ENCODE measurements at regions not wholly inside any gene's neighbourhood (a gene's known extent, or its start where the extent isn't known, plus 50 kb on each side); places are given as distances from the start of the nearest gene placed in this dataset.

- no peak for DNase-seq
- H3K27me3 ChIP-seq (replicated peaks; ENCODE audit: control insufficient read depth, insufficient read depth, low read length, poor library complexity, severe bottlenecking), result no peaks in the 10 kb centered on the region
- no peaks in the 10 kb centered on the region for H3K36me3 ChIP-seq (ENCODE audit: control insufficient read depth, insufficient read depth, low read length)
- no peaks in the 10 kb centered on the region for H3K4me1 ChIP-seq (ENCODE audit: control insufficient read depth, insufficient read depth, low read length, poor library complexity, severe bottlenecking)
- no peak overlapping the region for H3K4me3 ChIP-seq (ENCODE audit: insufficient read depth, low read depth, low read length, poor library complexity, severe bottlenecking)
- H3K27ac ChIP-seq (ENCODE audit: insufficient read depth, low read length, poor library complexity, severe bottlenecking), result no peak overlapping the region
- no peaks in the 10 kb centered on the region for H3K9me3 ChIP-seq (ENCODE audit: control insufficient read depth, low read length)
Measured at GRCh38 chr11:129605815-129606214, 209.8 kb upstream of the TMEM45B start.

GRCh38 chr11:129608711-129609110 lies 206.9 kb upstream of the TMEM45B start:
- no peak for DNase-seq
- Histone ChIP-seq H3K4me1 (ENCODE audit: control insufficient read depth, insufficient read depth, low read length, poor library complexity, severe bottlenecking) (no peaks in the 10 kb centered on the region), H3K4me3 (ENCODE audit: insufficient read depth, low read depth, low read length, poor library complexity, severe bottlenecking) (no peak overlapping the region), H3K27ac (ENCODE audit: insufficient read depth, low read length, poor library complexity, severe bottlenecking) (no peak overlapping the region), H3K9me3 (ENCODE audit: control insufficient read depth, low read length) (no peaks in the 10 kb centered on the region), H3K36me3 (ENCODE audit: control insufficient read depth, insufficient read depth, low read length) (no peaks in the 10 kb centered on the region), H3K27me3 (replicated peaks; ENCODE audit: control insufficient read depth, insufficient read depth, low read length, poor library complexity, severe bottlenecking) (no peaks in the 10 kb centered on the region)

- Histone ChIP-seq H3K9me3 (ENCODE audit: control insufficient read depth, low read length) (no peaks in the 10 kb centered on the region), H3K27me3 (replicated peaks; ENCODE audit: control insufficient read depth, insufficient read depth, low read length, poor library complexity, severe bottlenecking) (no peaks in the 10 kb centered on the region), H3K27ac (ENCODE audit: insufficient read depth, low read length, poor library complexity, severe bottlenecking) (no peak overlapping the region), H3K36me3 (ENCODE audit: control insufficient read depth, insufficient read depth, low read length) (no peaks in the 10 kb centered on the region), H3K4me1 (ENCODE audit: control insufficient read depth, insufficient read depth, low read length, poor library complexity, severe bottlenecking) (no peaks in the 10 kb centered on the region), H3K4me3 (ENCODE audit: insufficient read depth, low read depth, low read length, poor library complexity, severe bottlenecking) (no peak overlapping the region)
- no peak for DNase-seq
Measured at GRCh38 chr11:129610125-129610524, 205.5 kb upstream of the TMEM45B start.

- Histone ChIP-seq H3K27me3 (replicated peaks; ENCODE audit: control insufficient read depth, insufficient read depth, low read length, poor library complexity, severe bottlenecking) (no peaks in the 10 kb centered on the region), H3K27ac (ENCODE audit: insufficient read depth, low read length, poor library complexity, severe bottlenecking) (no peak overlapping the region), H3K4me1 (ENCODE audit: control insufficient read depth, insufficient read depth, low read length, poor library complexity, severe bottlenecking) (no peaks in the 10 kb centered on the region), H3K4me3 (ENCODE audit: insufficient read depth, low read depth, low read length, poor library complexity, severe bottlenecking) (no peak overlapping the region), H3K36me3 (ENCODE audit: control insufficient read depth, insufficient read depth, low read length) (no peaks in the 10 kb centered on the region), H3K9me3 (ENCODE audit: control insufficient read depth, low read length) (no peaks in the 10 kb centered on the region)
- no peak for DNase-seq
Measured at GRCh38 chr11:129610545-129610944, 205.1 kb upstream of the TMEM45B start.

- Histone ChIP-seq H3K27ac (ENCODE audit: insufficient read depth, low read length, poor library complexity, severe bottlenecking) (no peak overlapping the region), H3K4me3 (ENCODE audit: insufficient read depth, low read depth, low read length, poor library complexity, severe bottlenecking) (no peak overlapping the region), H3K27me3 (replicated peaks; ENCODE audit: control insufficient read depth, insufficient read depth, low read length, poor library complexity, severe bottlenecking) (no peaks in the 10 kb centered on the region), H3K9me3 (ENCODE audit: control insufficient read depth, low read length) (no peaks in the 10 kb centered on the region), H3K36me3 (ENCODE audit: control insufficient read depth, insufficient read depth, low read length) (no peaks in the 10 kb centered on the region), H3K4me1 (ENCODE audit: control insufficient read depth, insufficient read depth, low read length, poor library complexity, severe bottlenecking) (no peaks in the 10 kb centered on the region)
- DNase-seq, result no peak
Measured at GRCh38 chr11:129611661-129612446, 203.8 kb upstream of the TMEM45B start.

GRCh38 chr11:129612447-129612961 lies 203.1 kb upstream of the TMEM45B start:
- H3K9me3 ChIP-seq (ENCODE audit: control insufficient read depth, low read length), result no peaks in the 10 kb centered on the region
- no peak overlapping the region for H3K4me3 ChIP-seq (ENCODE audit: insufficient read depth, low read depth, low read length, poor library complexity, severe bottlenecking)
- H3K27me3 ChIP-seq (replicated peaks; ENCODE audit: control insufficient read depth, insufficient read depth, low read length, poor library complexity, severe bottlenecking), result no peaks in the 10 kb centered on the region
- H3K36me3 ChIP-seq (ENCODE audit: control insufficient read depth, insufficient read depth, low read length), result no peaks in the 10 kb centered on the region
- H3K4me1 ChIP-seq (ENCODE audit: control insufficient read depth, insufficient read depth, low read length, poor library complexity, severe bottlenecking), result no peaks in the 10 kb centered on the region
- DNase-seq, result no peak
- no peak overlapping the region for H3K27ac ChIP-seq (ENCODE audit: insufficient read depth, low read length, poor library complexity, severe bottlenecking)

GRCh38 chr11:129613071-129613470 lies 202.6 kb upstream of the TMEM45B start:
- H3K27ac ChIP-seq (ENCODE audit: insufficient read depth, low read length, poor library complexity, severe bottlenecking), result no peak overlapping the region

GRCh38 chr11:129614256-129614944 lies 201.2 kb upstream of the TMEM45B start:
- Histone ChIP-seq H3K27me3 (replicated peaks; ENCODE audit: control insufficient read depth, insufficient read depth, low read length, poor library complexity, severe bottlenecking) (no peaks in the 10 kb centered on the region), H3K4me1 (ENCODE audit: control insufficient read depth, insufficient read depth, low read length, poor library complexity, severe bottlenecking) (no peaks in the 10 kb centered on the region), H3K4me3 (ENCODE audit: insufficient read depth, low read depth, low read length, poor library complexity, severe bottlenecking) (no peak overlapping the region), H3K36me3 (ENCODE audit: control insufficient read depth, insufficient read depth, low read length) (no peaks in the 10 kb centered on the region), H3K27ac (ENCODE audit: insufficient read depth, low read length, poor library complexity, severe bottlenecking) (no peak overlapping the region), H3K9me3 (ENCODE audit: control insufficient read depth, low read length) (no peaks in the 10 kb centered on the region)
- no peak for DNase-seq

More at GRCh38 chr11:129613071-129613470, 202.6 kb upstream of the TMEM45B start:
- no peaks in the 10 kb centered on the region for H3K4me1 ChIP-seq (ENCODE audit: control insufficient read depth, insufficient read depth, low read length, poor library complexity, severe bottlenecking)
- DNase-seq, result no peak
- no peak overlapping the region for H3K4me3 ChIP-seq (ENCODE audit: insufficient read depth, low read depth, low read length, poor library complexity, severe bottlenecking)
- H3K27me3 ChIP-seq (replicated peaks; ENCODE audit: control insufficient read depth, insufficient read depth, low read length, poor library complexity, severe bottlenecking), result no peaks in the 10 kb centered on the region
- H3K36me3 ChIP-seq (ENCODE audit: control insufficient read depth, insufficient read depth, low read length), result no peaks in the 10 kb centered on the region
- H3K9me3 ChIP-seq (ENCODE audit: control insufficient read depth, low read length), result no peaks in the 10 kb centered on the region

- no peaks in the 10 kb centered on the region for H3K27me3 ChIP-seq (replicated peaks; ENCODE audit: control insufficient read depth, insufficient read depth, low read length, poor library complexity, severe bottlenecking)
Measured at GRCh38 chr11:129618046-129618569, 197.5 kb upstream of the TMEM45B start.

More at GRCh38 chr11:129618046-129618569, 197.5 kb upstream of the TMEM45B start:
- no peak overlapping the region for H3K4me3 ChIP-seq (ENCODE audit: insufficient read depth, low read depth, low read length, poor library complexity, severe bottlenecking)
- no peaks in the 10 kb centered on the region for H3K4me1 ChIP-seq (ENCODE audit: control insufficient read depth, insufficient read depth, low read length, poor library complexity, severe bottlenecking)
- no peaks in the 10 kb centered on the region for H3K9me3 ChIP-seq (ENCODE audit: control insufficient read depth, low read length)
- no peak for DNase-seq
- H3K27ac ChIP-seq (ENCODE audit: insufficient read depth, low read length, poor library complexity, severe bottlenecking), result no peak overlapping the region
- no peaks in the 10 kb centered on the region for H3K36me3 ChIP-seq (ENCODE audit: control insufficient read depth, insufficient read depth, low read length)
